ENCODE measurements at regions not wholly inside any gene's neighbourhood (a gene's known extent, or its start where the extent isn't known, plus 50 kb on each side); places are given as distances from the start of the nearest gene placed in this dataset.

DNA sequence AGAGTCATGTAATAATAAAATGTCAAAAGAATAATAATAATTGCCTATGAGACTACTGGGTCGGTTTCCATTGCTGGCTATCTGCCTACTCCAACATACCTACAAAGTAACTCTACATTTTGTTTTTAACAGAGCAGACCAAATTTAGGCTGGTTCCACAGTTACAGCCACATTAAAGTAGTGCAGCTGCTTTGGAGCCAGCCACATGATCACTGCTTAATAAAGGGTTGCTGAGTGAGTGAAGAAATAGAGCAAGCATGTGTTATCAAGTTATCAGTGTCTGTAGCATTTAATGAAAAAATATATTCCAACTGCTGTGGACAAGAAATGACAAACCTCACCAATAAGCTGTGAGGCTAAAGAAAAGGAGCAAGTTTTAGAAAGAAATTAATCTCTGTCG is 782.3 kb downstream of the PCDH18 start:
- H4K20me1 ChIP-seq (ENCODE audit: low read depth, low read length), result no peaks in the 10 kb centered on the region
- H3K9me2 ChIP-seq (replicated peaks; ENCODE audit: insufficient read depth, low read length), result no peaks in the 10 kb centered on the region
- no peak overlapping the region for H3K4me2 ChIP-seq (ENCODE audit: low read depth, low read length, poor library complexity, severe bottlenecking)
- H3K9ac ChIP-seq (ENCODE audit: low read length), result no peak overlapping the region
- H3K79me2 ChIP-seq (ENCODE audit: insufficient read depth, low read length), result no peaks in the 10 kb centered on the region
- no peaks in the 10 kb centered on the region for H3K36me3 ChIP-seq (ENCODE audit: low read length)
- no peaks in the 10 kb centered on the region for H3K9me3 ChIP-seq (ENCODE audit: insufficient read depth, low read length)
- no peak overlapping the region for H3K4me3 ChIP-seq (ENCODE audit: insufficient read depth, low read length, poor library complexity, severe bottlenecking)
- H3K27ac ChIP-seq (ENCODE audit: low read depth, low read length), result no peak overlapping the region
- H3K27me3 ChIP-seq (ENCODE audit: low read length), result no peaks in the 10 kb centered on the region
- no peak overlapping the region for H2AFZ ChIP-seq (ENCODE audit: low read depth, low read length, severe bottlenecking)
- H3F3A ChIP-seq (ENCODE audit: insufficient read depth), result no peaks in the 10 kb centered on the region
- TF ChIP-seq, protein P1, sequence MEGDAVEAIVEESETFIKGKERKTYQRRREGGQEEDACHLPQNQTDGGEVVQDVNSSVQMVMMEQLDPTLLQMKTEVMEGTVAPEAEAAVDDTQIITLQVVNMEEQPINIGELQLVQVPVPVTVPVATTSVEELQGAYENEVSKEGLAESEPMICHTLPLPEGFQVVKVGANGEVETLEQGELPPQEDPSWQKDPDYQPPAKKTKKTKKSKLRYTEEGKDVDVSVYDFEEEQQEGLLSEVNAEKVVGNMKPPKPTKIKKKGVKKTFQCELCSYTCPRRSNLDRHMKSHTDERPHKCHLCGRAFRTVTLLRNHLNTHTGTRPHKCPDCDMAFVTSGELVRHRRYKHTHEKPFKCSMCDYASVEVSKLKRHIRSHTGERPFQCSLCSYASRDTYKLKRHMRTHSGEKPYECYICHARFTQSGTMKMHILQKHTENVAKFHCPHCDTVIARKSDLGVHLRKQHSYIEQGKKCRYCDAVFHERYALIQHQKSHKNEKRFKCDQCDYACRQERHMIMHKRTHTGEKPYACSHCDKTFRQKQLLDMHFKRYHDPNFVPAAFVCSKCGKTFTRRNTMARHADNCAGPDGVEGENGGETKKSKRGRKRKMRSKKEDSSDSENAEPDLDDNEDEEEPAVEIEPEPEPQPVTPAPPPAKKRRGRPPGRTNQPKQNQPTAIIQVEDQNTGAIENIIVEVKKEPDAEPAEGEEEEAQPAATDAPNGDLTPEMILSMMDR (IDR thresholded peaks at IDR 0.05; ENCODE audit: insufficient read depth, low read length, poor library complexity, severe bottlenecking), result no peak
- no peak for TF ChIP-seq EZH2phosphoT487 (conservative IDR thresholded peaks at IDR 0.05; ENCODE audit: low read length)

DNA sequence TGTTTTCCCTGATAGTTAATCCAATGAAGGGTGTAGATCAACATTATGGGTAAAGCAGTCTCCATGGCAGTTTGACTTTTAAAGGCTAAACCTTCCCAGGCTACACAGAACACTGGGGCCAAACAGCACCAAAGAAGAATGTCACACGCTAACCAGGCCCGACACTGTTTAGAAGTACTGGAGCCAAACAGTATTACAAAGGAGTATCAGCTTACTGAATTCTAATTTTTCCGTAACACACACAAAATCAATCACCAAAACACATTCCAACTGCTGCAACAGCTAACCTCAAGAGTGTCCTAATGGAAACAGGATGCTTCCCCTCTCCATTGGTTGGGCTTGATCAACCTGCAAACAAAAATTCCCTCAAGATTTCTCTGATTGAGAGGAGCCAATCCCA is 783.5 kb downstream of the PCDH18 start:
- no peaks in the 10 kb centered on the region for H3K79me2 ChIP-seq (ENCODE audit: insufficient read depth, low read length)
- H3K27ac ChIP-seq (ENCODE audit: low read depth, low read length), result no peak overlapping the region
- no peaks in the 10 kb centered on the region for H4K20me1 ChIP-seq (ENCODE audit: low read depth, low read length)
- no peaks in the 10 kb centered on the region for H3K36me3 ChIP-seq (ENCODE audit: low read length)
- H3K9me3 ChIP-seq (ENCODE audit: insufficient read depth, low read length), result no peaks in the 10 kb centered on the region
- H2AFZ ChIP-seq (ENCODE audit: low read depth, low read length, severe bottlenecking), result no peak overlapping the region
- no peaks in the 10 kb centered on the region for H3K9me2 ChIP-seq (replicated peaks; ENCODE audit: insufficient read depth, low read length)
- TF ChIP-seq, protein P1 (IDR thresholded peaks at IDR 0.05; ENCODE audit: insufficient read depth, low read length, poor library complexity, severe bottlenecking), result no peak
- no peak for TF ChIP-seq EZH2phosphoT487 (conservative IDR thresholded peaks at IDR 0.05; ENCODE audit: low read length)
- no peak overlapping the region for H3K4me3 ChIP-seq (ENCODE audit: insufficient read depth, low read length, poor library complexity, severe bottlenecking)
- no peaks in the 10 kb centered on the region for H3F3A ChIP-seq (ENCODE audit: insufficient read depth)
- H3K4me2 ChIP-seq (ENCODE audit: low read depth, low read length, poor library complexity, severe bottlenecking), result no peak overlapping the region
- no peaks in the 10 kb centered on the region for H3K27me3 ChIP-seq (ENCODE audit: low read length)
- H3K9ac ChIP-seq (ENCODE audit: low read length), result no peak overlapping the region

GRCh38 chr4:136748165-136748564 is 784.1 kb downstream of the PCDH18 start:
- Histone ChIP-seq H3K9me3 (ENCODE audit: insufficient read depth, low read length) (no peaks in the 10 kb centered on the region), H3K27me3 (ENCODE audit: low read length) (no peaks in the 10 kb centered on the region), H4K20me1 (ENCODE audit: low read depth, low read length) (no peaks in the 10 kb centered on the region), H3K4me2 (ENCODE audit: low read depth, low read length, poor library complexity, severe bottlenecking) (no peak overlapping the region), H3K9ac (ENCODE audit: low read length) (no peak overlapping the region), H3F3A (ENCODE audit: insufficient read depth) (no peaks in the 10 kb centered on the region), H3K36me3 (ENCODE audit: low read length) (no peaks in the 10 kb centered on the region), H3K4me3 (ENCODE audit: insufficient read depth, low read length, poor library complexity, severe bottlenecking) (no peak overlapping the region), H3K27ac (ENCODE audit: low read depth, low read length) (no peak overlapping the region), H3K9me2 (replicated peaks; ENCODE audit: insufficient read depth, low read length) (no peaks in the 10 kb centered on the region), H2AFZ (ENCODE audit: low read depth, low read length, severe bottlenecking) (no peak overlapping the region), H3K79me2 (ENCODE audit: insufficient read depth, low read length) (no peaks in the 10 kb centered on the region)
- TF ChIP-seq, protein P1 (IDR thresholded peaks at IDR 0.05; ENCODE audit: insufficient read depth, low read length, poor library complexity, severe bottlenecking), result no peak
- TF ChIP-seq EZH2phosphoT487 (conservative IDR thresholded peaks at IDR 0.05; ENCODE audit: low read length), result no peak

Measured in SU-DHL-6 (cell line).